DOHH2 (cell line): ENCODE measurements at regions not wholly inside any gene's neighbourhood (a gene's known extent, or its start where the extent isn't known, plus 50 kb on each side); places are given as distances from the start of the nearest gene placed in this dataset.

Source experiments
- H3F3A ChIP-seq: fragments of 200-600 bp; sonication (generic), shearing (Covaris generic); 2 replicates; pipeline ENCODE4 v1.6.0; 2016; ENCODE audit warnings: antibody characterized with exemption, mild to moderate bottlenecking; ENCODE audit not compliant: control insufficient read depth, insufficient read depth
- H3K27ac ChIP-seq: fragments of 200-600 bp; sonication (generic); 2 replicates; pipeline ENCODE4 v1.5.1; 2014; ENCODE audit warnings: low read depth, mild to moderate bottlenecking, low read length, moderate library complexity
- H3K27me3 ChIP-seq: fragments of 200-600 bp; sonication (generic); 2 replicates; pipeline ENCODE4 v1.6.1; 2014; ENCODE audit warnings: mild to moderate bottlenecking, low read length, mixed read lengths; ENCODE audit not compliant: control insufficient read depth
- H3K36me3 ChIP-seq: fragments of 200-600 bp; sonication (generic); 2 replicates; pipeline ENCODE4 v1.6.1; 2014; ENCODE audit warnings: mild to moderate bottlenecking, low read length, moderate library complexity, mixed read lengths; ENCODE audit not compliant: control insufficient read depth
- H3K4me1 ChIP-seq: fragments of 200-600 bp; sonication (generic); 2 replicates; pipeline ENCODE4 v1.6.1; 2014; ENCODE audit warnings: mild to moderate bottlenecking, low read length, mixed read lengths; ENCODE audit not compliant: control insufficient read depth
- H3K4me2 ChIP-seq: fragments of 200-600 bp; sonication (generic); 2 replicates; pipeline ENCODE4 v1.6.0; 2014; ENCODE audit warnings: mild to moderate bottlenecking, low read length, moderate library complexity
- H3K4me3 ChIP-seq: fragments of 200-600 bp; sonication (generic); 2 replicates; pipeline ENCODE4 v1.5.1; 2014; ENCODE audit warnings: mild to moderate bottlenecking, low read length, mixed read lengths
- H3K79me2 ChIP-seq: fragments of 200-600 bp; sonication (generic); 2 replicates; pipeline ENCODE4 v1.6.1; 2014; ENCODE audit warnings: mild to moderate bottlenecking, low read length, mixed read lengths; ENCODE audit not compliant: control insufficient read depth
- H3K9me2 ChIP-seq: fragments of 200-600 bp; sonication (generic); replicated peaks from 2 replicates; pipeline ENCODE4 v1.6.1; 2014; ENCODE audit warnings: mild to moderate bottlenecking, low read length, mixed read lengths; ENCODE audit not compliant: control insufficient read depth
- H3K9me3 ChIP-seq: fragments of 200-600 bp; sonication (generic); 2 replicates; pipeline ENCODE4 v1.6.1; 2014; ENCODE audit warnings: antibody characterized with exemption, low read length, mixed read lengths; ENCODE audit not compliant: control insufficient read depth, insufficient read depth
- H4K20me1 ChIP-seq: fragments of 200-600 bp; sonication (generic); 2 replicates; pipeline ENCODE4 v1.6.0; 2014; ENCODE audit warnings: low read depth, mild to moderate bottlenecking, antibody characterized with exemption, low read length, moderate library complexity; ENCODE audit not compliant: control insufficient read depth, insufficient read depth
- EZH2phosphoT487 ChIP-seq: fragments of 200-600 bp; sonication (generic); IDR thresholded peaks from 2 replicates; pipeline ENCODE4 v1.6.1; 2017; ENCODE audit warnings: borderline replicate concordance, mild to moderate bottlenecking, antibody characterized with exemption, low read length, moderate library complexity, mixed read lengths
- TF ChIP-seq, protein P1 (sequence below): fragments of 200-600 bp; sonication (generic); IDR thresholded peaks from one replicate; pipeline ENCODE4 v1.5.1; 2014; ENCODE audit warnings: antibody characterized with exemption, mild to moderate bottlenecking, low read depth, low read length; ENCODE audit not compliant: poor library complexity, severe bottlenecking

DNA sequence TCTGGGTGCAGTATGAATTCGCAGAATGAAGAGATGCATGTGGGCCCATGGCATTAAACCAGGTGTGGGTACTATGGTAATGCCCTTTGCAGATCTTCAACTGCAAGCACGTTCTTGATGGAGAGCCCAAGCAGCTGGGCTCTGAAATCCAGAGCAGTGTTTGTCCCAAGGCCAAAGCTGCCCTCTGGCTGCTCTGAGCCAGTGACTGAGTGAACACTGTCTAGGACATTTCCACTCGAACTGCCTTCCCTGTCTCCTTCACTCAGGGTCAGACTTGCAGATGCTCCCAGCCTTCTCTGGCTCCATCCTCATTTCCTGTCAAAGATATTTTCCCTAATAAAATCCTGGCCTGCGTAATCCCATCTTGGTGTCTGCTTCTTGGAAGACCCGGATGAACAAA lies 80.2 kb upstream of the GJB6 start:
- Histone ChIP-seq H3F3A (no peaks in the 10 kb centered on the region), H3K4me1 (no peaks in the 10 kb centered on the region), H3K27me3 (no peaks in the 10 kb centered on the region), H4K20me1 (no peaks in the 10 kb centered on the region), H3K79me2 (no peaks in the 10 kb centered on the region), H3K9me3 (no peaks in the 10 kb centered on the region), H3K4me2 (no peak overlapping the region), H3K36me3 (no peaks in the 10 kb centered on the region), H3K4me3 (no peak overlapping the region), H3K27ac (no peak overlapping the region), H3K9me2 (no peaks in the 10 kb centered on the region)
- TF ChIP-seq EZH2phosphoT487: no peak
- TF ChIP-seq, protein P1, sequence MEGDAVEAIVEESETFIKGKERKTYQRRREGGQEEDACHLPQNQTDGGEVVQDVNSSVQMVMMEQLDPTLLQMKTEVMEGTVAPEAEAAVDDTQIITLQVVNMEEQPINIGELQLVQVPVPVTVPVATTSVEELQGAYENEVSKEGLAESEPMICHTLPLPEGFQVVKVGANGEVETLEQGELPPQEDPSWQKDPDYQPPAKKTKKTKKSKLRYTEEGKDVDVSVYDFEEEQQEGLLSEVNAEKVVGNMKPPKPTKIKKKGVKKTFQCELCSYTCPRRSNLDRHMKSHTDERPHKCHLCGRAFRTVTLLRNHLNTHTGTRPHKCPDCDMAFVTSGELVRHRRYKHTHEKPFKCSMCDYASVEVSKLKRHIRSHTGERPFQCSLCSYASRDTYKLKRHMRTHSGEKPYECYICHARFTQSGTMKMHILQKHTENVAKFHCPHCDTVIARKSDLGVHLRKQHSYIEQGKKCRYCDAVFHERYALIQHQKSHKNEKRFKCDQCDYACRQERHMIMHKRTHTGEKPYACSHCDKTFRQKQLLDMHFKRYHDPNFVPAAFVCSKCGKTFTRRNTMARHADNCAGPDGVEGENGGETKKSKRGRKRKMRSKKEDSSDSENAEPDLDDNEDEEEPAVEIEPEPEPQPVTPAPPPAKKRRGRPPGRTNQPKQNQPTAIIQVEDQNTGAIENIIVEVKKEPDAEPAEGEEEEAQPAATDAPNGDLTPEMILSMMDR: no peak

DNA sequence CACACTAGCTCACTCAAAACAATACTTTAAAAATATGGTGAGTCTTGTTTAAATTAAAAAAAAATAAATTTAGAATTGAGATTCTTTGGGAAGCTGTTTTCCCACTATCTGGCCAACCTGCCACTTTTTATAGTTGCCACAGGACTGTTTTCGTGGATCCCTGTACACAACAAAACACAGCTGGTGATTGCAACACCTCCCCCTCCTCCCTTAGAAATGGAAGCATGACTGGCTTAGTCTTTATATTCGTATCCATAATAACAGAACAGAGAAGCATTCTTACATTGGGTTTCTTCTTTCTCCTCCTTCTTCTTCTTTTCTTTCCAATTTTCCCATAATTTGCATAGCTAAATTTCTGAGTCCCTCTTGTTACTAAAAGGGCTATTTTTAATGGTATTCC lies 79.5 kb upstream of the GJB6 start:
- Histone ChIP-seq H3K27me3 (no peaks in the 10 kb centered on the region), H3F3A (no peaks in the 10 kb centered on the region)
- TF ChIP-seq, protein P1: no peak
- no peak for TF ChIP-seq EZH2phosphoT487

DNA sequence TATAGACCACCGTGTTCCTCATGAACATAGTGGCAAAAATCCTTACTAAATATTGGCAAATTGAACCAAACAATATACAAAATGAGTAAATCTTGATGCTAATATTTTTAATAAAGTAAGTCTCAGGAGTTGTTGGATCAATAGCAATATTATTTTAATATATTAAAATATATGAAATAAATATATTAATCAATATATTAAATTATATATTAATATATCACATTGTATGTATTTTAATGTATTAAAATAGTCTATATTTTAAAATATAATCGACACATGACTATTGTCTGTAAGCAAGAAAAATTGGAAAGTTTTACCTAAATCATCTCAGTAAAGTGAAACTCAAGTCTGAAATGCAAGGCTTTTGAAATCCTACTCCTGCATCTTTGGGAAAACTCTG lies 78.9 kb upstream of the GJB6 start:
- no peaks in the 10 kb centered on the region for H3K9me2 ChIP-seq
- H3K4me3 ChIP-seq: no peak overlapping the region
- no peaks in the 10 kb centered on the region for H4K20me1 ChIP-seq
- TF ChIP-seq EZH2phosphoT487: no peak
- TF ChIP-seq, protein P1: no peak
- no peaks in the 10 kb centered on the region for H3K79me2 ChIP-seq
- H3K27ac ChIP-seq: no peak overlapping the region
- no peaks in the 10 kb centered on the region for H3K4me1 ChIP-seq
- no peaks in the 10 kb centered on the region for H3K36me3 ChIP-seq
- H3K9me3 ChIP-seq: no peaks in the 10 kb centered on the region
- H3F3A ChIP-seq: no peaks in the 10 kb centered on the region
- H3K27me3 ChIP-seq: no peaks in the 10 kb centered on the region
- H3K4me2 ChIP-seq: no peak overlapping the region

More for the DNA sequence above, 79.5 kb upstream of the GJB6 start:
- Histone ChIP-seq H3K79me2 (no peaks in the 10 kb centered on the region), H4K20me1 (no peaks in the 10 kb centered on the region), H3K36me3 (no peaks in the 10 kb centered on the region), H3K9me3 (no peaks in the 10 kb centered on the region), H3K9me2 (no peaks in the 10 kb centered on the region), H3K4me1 (no peaks in the 10 kb centered on the region), H3K4me2 (no peak overlapping the region), H3K27ac (no peak overlapping the region), H3K4me3 (no peak overlapping the region)

DNA sequence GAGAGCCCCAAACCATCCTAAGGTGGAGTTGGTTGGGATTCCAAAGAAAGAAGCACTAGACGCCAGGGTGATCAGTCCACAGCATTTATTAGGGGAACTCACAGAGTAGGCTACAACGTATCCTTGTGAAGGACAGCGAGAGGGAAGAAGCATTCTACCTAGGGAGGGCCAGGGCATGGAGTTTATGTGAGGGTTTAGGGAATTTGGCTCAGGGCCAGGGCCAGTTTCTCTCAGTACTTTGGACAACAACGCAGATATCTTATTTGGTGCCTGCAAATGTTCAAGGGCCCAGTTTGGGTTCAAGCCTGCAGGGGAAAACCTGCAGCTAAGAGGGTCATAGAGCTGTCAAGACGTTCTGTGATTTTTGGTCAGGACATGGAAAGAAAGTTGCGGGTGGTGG lies 73.9 kb upstream of the GJB6 start:
- Histone ChIP-seq H3K9me3 (no peaks in the 10 kb centered on the region), H3K27me3 (no peaks in the 10 kb centered on the region), H4K20me1 (no peaks in the 10 kb centered on the region), H3K9me2 (no peaks in the 10 kb centered on the region), H3K4me3 (no peak overlapping the region), H3K36me3 (no peaks in the 10 kb centered on the region), H3K79me2 (no peaks in the 10 kb centered on the region), H3K4me1 (no peaks in the 10 kb centered on the region), H3K27ac (no peak overlapping the region), H3K4me2 (no peak overlapping the region), H3F3A (no peaks in the 10 kb centered on the region)
- TF ChIP-seq, protein P1: no peak
- TF ChIP-seq EZH2phosphoT487: no peak
